ENCODE measurements at regions not wholly inside any gene's neighbourhood (a gene's known extent, or its start where the extent isn't known, plus 50 kb on each side); places are given as distances from the start of the nearest gene placed in this dataset.

GRCh38 chr18:37787452-37787851, 221.9 kb upstream of the CELF4 start:
- DNase-seq = no peak

- DNase-seq = no peak
These were observed 218.2 kb upstream of the CELF4 start for GRCh38 chr18:37783771-37784170.

DNA sequence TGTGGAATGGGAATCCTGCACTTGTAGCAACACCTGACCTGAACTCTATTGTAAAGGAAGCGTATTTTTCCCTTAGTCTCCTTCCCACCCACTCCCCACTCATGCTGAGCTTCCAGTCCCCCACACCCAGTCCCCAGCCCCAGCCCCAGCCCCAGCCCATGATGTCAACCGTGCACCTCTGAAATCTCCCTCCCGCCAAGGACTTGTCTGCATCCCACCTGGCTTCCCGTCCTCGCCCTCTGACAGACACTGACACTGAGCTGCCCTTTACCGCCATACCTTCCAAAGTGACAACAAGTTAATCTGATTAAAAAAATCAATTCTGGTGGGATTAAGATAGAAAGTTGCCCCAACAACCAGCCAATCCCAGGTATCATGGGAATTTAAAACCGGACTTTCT, 213.6 kb upstream of the CELF4 start:
- DNase-seq = no peak

- DNase-seq = peak; percentile 54 to 56
These were observed 213.0 kb upstream of the CELF4 start for GRCh38 chr18:37778417-37779165.

DNA sequence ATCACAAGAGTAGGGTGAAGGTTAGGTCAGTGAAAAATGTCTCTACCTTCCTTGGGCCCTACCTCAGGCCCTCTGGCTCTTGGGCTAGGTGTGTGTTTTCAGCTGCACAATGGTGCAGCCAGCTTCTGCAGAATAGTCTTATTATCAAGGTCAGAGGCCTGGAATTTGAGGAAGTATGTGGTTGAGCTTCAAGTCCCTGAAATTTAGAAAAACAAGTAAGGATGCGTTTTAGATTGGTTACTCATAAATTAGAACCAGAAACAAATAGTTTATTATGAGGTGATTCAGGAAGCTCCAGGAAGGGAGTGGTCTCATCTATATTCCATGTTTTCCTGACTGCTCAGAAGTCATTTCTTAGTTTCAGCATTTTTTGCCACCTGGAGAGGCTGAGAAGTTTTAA, 204.2 kb upstream of the CELF4 start:
- DNase-seq = no peak

DNA sequence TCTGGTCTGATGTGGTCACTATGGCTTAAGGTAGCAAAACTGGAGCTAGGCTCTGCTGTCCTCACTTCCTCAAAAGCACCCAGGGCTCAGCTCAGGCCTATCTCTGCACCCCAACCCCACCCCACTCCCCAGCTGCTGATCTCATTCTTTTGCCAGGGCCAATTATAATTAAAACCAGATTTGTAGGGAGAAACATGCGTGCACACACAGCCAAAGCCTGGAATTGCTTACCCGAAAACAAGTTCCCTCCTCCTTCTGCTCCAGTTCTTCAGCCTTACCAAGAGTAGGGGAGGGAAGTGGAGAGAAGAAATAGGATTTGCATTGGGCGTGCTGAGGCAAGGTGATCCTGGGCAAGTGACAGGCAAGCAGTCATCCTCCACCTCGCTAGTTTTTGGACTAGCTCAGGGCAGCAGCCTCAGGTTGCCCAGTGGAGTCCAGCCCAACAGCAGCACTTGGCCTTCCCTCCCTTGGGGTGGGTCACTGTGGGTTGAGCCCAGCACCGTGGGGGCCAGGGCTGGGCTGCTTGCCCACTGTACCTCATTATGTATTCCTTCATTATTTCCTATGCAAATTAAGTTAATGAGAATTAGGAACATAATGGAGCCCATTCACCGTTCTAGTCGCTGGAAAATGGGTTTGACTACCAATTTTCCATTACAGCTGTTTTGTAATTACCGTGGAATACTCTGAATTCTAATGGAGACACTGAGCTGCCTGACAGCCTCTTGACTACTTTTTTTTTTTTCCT, 199.1 kb upstream of the CELF4 start:
- DNase-seq = no peak

DNA sequence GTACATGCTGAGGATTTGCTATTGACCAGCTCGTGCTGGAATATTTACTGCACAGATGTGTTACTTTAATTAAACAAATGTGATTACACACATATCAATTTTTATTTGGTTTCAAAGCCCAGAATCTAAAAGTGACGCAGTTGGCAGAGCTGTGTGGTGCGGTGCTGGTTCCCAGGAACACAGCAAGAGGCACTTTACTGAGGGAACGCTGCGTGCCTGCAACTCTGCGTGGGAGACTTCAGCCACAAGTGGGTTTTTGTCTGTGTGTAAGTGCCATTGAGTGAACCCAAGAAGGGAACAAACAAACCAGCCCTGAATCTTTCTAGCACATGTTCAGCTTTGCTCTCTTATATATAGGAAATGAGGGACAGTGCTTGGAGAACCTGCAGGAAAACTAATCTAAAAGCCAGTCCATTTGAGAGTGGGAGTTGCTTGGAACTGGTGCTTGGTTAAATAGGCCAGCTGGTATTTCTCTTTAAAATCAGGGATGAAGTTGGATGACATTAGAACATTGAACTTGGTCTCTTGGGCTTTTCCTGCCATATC, 196.6 kb upstream of the CELF4 start:
- no peak for DNase-seq

GRCh38 chr18:37754141-37754540, 188.5 kb upstream of the CELF4 start:
- DNase-seq = no peak

DNA sequence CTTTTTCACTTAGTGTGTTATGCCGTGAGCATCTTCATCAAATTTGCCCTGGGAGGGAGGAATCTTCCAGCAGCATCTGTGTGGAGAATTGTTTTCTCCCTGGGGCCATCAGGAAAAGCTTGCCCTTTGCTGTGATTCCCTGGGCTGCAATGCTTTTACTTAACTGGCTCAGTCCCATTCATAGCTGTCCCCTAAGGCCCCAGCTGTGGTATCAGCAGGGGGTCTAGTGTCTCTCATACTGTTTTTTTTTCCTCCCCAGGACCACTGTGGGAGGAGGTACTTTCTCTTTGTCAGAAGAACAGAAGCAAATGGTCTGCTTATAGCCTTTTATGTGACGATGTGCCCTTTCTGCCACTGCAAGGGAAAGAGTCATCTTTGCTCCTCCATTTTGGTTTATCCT, 176.8 kb upstream of the CELF4 start:
- DNase-seq = no peak

GRCh38 chr18:37741032-37741623, 175.5 kb upstream of the CELF4 start:
- no peak for DNase-seq

- DNase-seq = no peak
These were observed 168.8 kb upstream of the CELF4 start for GRCh38 chr18:37734406-37734805.

DNA sequence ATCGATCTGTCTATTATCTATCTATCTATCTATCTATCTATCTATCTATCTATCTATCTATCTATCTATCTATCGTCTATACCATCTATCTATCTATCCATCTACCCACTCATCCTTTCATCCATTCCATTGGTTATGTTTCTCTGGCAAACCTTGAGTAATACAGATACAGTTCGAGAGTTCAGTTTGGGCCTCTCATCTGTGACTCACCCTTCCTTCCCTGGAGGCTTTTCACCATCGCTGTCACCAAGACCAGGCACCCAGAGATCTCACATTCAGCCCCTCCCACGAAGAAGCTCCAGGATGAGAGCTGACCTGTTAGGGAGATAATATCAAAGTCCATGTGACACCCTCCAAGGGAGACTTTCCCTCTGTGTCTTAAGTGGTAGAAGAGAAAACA, 164.1 kb upstream of the CELF4 start:
- no peak for DNase-seq

- DNase-seq = no peak
These were observed 158.6 kb upstream of the CELF4 start for GRCh38 chr18:37724206-37724605.

- no peak for DNase-seq
These were observed 156.2 kb upstream of the CELF4 start for GRCh38 chr18:37721544-37722522.

DNA sequence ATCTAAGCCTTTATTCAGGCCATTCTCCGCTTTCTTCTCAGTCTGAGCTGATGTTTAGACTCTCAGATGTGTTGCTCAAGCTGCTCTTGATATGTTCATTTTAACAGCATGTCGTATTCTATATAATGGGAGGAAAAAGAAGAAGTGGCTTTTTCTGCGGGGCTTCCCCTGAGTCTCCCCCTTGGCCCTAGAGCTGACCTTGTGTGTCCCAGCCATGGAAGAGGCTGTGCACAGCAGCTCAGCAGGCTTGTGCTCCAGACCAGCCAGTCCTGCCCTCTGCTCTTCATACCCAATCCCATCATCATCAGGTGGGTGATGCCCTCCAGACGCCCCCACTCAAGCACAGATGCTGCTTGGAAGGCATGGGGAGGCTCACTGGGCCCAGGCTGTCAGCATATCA, 155.1 kb upstream of the CELF4 start:
- DNase-seq = no peak

- no peak for DNase-seq
These were observed 152.1 kb upstream of the CELF4 start for GRCh38 chr18:37717656-37718055.

GRCh38 chr18:37717098-37717497, 151.5 kb upstream of the CELF4 start:
- no peak for DNase-seq

DNA sequence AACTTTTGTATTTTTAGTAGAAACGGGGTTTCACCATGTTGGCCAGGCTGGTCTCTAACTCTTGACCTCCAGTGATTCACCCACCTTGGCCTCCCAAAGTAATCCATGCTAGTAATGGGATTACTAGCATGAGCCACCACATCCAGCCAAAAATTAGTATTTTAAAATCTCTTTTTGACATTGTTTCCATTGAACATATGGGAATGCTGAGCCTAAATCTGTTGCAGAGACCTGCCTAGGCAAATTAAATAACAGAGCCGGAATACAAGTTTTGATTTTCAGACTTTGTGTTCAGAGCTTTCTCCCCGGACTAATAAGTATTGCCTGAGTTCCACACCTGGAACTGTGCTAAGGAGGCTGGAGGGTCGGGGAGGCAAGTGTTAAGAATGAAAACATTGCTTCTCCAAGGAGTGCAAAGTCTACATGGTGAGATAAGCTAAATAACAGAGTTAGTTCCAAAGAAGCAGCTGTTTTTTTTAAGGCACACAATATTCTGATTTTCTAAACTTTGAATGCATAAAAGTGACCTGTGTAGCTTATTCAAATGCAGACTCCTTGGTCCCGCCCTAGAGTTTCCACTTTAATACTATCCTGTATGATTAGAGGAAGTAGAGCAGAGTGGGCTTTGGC, 150.6 kb upstream of the CELF4 start:
- no peak for DNase-seq

DNA sequence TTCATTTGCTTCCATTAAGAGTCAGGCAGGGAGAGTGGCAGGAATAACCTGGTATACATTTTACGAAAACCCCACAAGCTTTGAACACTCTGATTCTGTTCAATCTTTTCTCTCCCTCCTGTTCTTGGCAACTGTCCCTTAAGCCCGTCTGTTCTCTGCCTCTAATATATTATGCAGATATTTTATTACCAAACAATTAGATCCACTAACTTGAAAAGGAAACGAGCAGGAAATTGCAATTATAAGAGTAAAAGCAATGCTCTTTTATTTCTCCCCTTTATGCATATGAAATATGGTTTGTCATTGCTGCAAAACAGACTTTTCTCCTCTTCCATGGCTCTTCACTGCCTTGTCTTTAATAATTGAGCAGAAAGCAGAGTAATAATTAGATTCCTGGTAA, 149.1 kb upstream of the CELF4 start:
- no peak for DNase-seq

DNA sequence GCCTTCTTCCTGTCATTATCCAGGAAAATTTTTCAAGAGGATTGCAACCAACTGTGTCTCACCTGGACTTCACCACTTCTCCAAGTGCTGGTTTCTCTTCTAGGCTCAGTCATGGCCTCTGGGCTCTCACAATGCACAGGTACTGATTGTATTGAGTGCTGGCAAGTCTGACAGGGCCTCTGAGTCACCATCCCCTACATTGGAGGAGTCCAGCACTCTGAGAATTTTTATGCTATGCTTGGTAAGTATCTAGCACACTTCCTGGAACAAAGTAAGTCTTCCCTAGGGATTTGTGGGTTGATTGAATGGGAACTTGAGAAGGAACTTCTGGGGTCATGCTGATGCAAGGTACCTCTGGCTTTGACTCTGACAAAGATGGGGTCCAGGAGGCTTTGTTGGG, 147.2 kb upstream of the CELF4 start:
- DNase-seq = no peak

DNA sequence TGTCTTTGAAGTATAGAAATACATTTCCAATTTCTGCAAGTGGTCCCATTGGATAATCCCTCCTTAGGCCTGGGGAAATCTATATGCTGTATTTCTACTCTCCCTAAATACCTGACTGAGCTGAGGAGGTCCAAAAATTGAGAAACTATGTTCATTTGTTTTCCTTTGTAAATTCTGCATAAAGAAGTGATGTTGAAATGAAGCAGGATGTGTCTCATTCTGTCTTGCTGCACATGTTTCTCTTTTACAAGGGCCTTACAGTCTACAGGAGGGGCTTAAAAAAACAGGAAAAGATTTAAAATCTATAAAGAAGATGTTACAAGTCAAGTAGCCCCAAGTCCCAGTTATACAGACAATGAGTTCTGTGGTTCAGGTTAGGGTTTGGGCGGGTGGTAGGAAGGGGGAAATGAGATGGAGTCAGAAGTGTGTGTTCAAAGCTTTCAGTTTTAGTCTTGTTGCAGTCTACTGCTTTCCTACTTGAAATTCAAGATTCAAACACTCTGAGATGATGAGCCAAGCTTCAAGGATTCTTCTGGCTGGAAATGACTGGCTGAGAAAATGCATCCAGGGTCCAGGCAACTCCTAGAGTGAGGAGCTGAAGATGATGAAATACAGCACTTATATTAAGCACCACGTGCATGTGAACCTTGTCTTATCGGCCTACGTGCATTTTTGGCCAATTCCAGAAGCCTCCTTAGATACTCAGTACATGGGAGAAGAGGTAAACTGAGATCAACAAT, 146.3 kb upstream of the CELF4 start:
- DNase-seq = no peak
